Fibroblast of upper back skin (primary cell): ENCODE measurements at regions not wholly inside any gene's neighbourhood (a gene's known extent, or its start where the extent isn't known, plus 50 kb on each side); places are given as distances from the start of the nearest gene placed in this dataset.
"Not testable (repeated sequence)": the region's sequence is repeated elsewhere in the genome, so short reads cannot be mapped to it uniquely, and the experiment has no call there.

ENCODE experiments used
- DNase-seq: peaks from one replicate; pipeline ENCODE4 v3.0.0-alpha.2; 2013

GRCh38 chr2:365367-366275 is 77.7 kb upstream of the ALKAL2 start:
- no peak for DNase-seq

GRCh38 chr2:363824-364470 is 76.1 kb upstream of the ALKAL2 start:
- DNase-seq: no peak

DNA sequence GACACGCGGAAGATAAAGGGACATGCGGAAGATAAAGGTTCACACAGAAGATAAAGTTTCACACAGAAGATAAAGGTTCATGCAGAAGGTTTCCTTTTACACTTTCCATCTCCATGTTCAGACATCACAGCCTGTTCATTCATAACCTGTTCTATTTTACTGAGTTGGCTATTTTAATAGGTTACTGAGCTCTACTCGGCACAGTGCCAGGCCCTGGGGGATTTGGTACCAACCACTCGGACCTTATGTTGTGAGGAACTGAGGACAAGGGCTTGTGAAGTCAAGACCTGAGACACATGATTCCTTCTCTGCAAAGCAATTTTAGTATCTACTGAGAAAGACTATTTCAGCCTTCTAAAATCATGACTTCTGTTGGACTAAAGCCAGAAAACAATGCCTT is 75.0 kb upstream of the ALKAL2 start:
- no peak for DNase-seq

DNA sequence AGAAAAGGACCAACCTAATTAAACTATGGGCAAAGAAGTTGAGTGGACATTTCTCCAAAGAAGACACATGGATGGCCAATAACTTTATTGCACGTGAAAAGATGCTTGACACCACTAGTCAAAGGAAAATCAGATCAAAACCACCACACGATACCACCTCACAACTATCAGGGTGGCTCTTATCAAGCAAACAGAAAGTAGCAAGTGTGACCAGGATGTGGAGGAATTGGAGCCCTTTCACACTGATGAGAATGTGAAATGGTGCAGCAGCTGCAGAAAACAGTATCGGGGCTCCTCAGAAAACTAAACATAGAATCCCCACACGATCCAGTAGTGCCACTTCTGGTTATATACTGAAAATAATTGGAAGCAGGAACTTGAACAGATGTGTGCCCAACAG is 72.2 kb upstream of the ALKAL2 start:
- DNase-seq: no peak

- no peak for DNase-seq
These were observed 71.2 kb upstream of the ALKAL2 start for GRCh38 chr2:359047-359446.

DNA sequence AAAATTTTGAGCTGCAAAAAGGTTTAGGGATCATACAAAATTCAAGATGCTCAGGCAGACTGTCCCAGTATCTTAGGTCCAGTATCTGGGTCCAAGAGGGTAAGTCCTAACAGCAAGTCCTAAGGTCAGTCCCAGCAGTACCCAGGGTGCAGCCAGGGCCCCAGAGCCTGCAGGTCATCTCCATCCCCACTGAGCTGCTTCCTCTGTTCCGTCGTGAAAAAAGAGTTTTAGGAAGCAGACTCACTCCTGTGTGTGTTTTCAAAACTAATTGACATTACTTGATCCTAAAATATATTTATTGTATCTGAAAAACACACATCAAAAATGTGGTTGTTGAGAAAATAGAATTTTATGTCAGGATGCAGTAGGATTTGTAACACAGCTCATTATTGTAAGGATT is 69.9 kb upstream of the ALKAL2 start:
- DNase-seq: no peak

GRCh38 chr2:356304-356703 is 68.4 kb upstream of the ALKAL2 start:
- DNase-seq: not testable (repeated sequence)

GRCh38 chr2:355773-356172 is 67.9 kb upstream of the ALKAL2 start:
- DNase-seq: no peak

GRCh38 chr2:352696-353095 is 64.8 kb upstream of the ALKAL2 start:
- peak; percentile 51 for DNase-seq

- DNase-seq: no peak
These were observed 61.5 kb upstream of the ALKAL2 start for GRCh38 chr2:349390-349789.

- peak; percentile 57 for DNase-seq
These were observed 60.5 kb upstream of the ALKAL2 start for GRCh38 chr2:348361-348916.

DNA sequence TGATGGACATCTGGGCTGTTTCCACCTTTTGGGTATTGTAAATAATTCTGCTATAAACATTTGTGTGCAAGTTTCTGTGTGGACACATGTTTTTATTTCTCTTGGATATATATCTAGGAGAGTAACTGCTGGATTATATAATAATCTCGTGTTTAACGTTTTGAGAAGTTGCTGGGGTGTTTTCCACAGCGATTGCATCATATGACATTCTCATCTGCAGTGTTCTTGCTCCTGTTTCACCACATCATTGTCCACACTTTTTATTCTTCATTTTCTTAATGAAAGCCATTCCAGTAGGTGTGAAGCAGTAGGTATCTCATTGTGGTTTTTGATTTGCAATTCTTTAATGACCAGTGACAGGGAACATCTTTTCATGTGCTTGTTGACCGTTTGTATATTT is 56.9 kb upstream of the ALKAL2 start:
- no peak for DNase-seq

GRCh38 chr2:343355-343754 is 55.5 kb upstream of the ALKAL2 start:
- DNase-seq: no peak

GRCh38 chr2:341912-342311 is 54.0 kb upstream of the ALKAL2 start:
- DNase-seq: no peak

DNA sequence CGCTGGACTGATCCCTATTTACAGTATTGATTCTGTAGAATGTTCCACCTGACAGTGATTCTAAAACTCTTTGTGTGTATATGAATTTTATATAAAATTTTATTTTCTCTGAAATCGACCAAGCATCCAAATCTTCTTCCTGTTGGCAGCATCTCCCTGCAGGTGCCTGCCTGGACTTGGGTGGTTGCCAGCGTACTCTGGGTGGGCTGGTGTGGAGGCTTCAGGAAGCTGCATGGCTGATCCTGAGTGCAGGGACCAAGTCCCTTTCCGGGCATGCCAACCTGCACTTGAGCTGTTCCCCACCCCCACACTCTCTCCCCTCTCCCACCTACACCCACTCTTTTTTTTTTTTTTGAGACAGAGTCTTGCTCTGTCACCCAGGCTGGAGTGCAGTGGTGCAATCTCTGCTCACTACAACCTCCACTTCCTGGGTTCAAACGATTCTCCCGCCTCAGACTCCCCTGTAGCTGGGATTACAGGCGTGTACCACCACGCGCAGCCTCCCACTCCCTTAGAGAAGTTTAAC is 53.2 kb upstream of the ALKAL2 start:
- DNase-seq: no peak
